ENCODE measurements at regions not wholly inside any gene's neighbourhood (a gene's known extent, or its start where the extent isn't known, plus 50 kb on each side); places are given as distances from the start of the nearest gene placed in this dataset.

- no peak for DNase-seq
These were observed 137.9 kb downstream of the QRSL1 start for GRCh38 chr6:106767271-106767670.

GRCh38 chr6:106766201-106766600 lies 136.8 kb downstream of the QRSL1 start:
- no peak for DNase-seq

GRCh38 chr6:106765496-106765895 lies 136.1 kb downstream of the QRSL1 start:
- no peak for DNase-seq

GRCh38 chr6:106764353-106764980 lies 135.1 kb downstream of the QRSL1 start:
- no peak for DNase-seq

- no peak for DNase-seq
These were observed 134.0 kb downstream of the QRSL1 start for GRCh38 chr6:106763361-106763760.

GRCh38 chr6:106761160-106761559 lies 131.8 kb downstream of the QRSL1 start:
- no peak for DNase-seq

- no peak for DNase-seq
These were observed 129.7 kb downstream of the QRSL1 start for GRCh38 chr6:106759112-106759511.

- no peak for DNase-seq
These were observed 128.5 kb downstream of the QRSL1 start for GRCh38 chr6:106757722-106758467.

- DNase-seq, result no peak
These were observed 127.9 kb downstream of the QRSL1 start for GRCh38 chr6:106757267-106757666.

GRCh38 chr6:106754215-106754614 lies 124.8 kb downstream of the QRSL1 start:
- no peak for DNase-seq

- no peak for DNase-seq
These were observed 123.3 kb downstream of the QRSL1 start for GRCh38 chr6:106752641-106753040.

GRCh38 chr6:106751501-106752252 lies 122.3 kb downstream of the QRSL1 start:
- no peak for DNase-seq

- DNase-seq, result no peak
These were observed 121.6 kb downstream of the QRSL1 start for GRCh38 chr6:106750946-106751345.

GRCh38 chr6:106750142-106750918 lies 121.0 kb downstream of the QRSL1 start:
- DNase-seq, result no peak

- no peak for DNase-seq
These were observed 120.2 kb downstream of the QRSL1 start for GRCh38 chr6:106749609-106750008.

- no peak for DNase-seq
These were observed 119.3 kb downstream of the QRSL1 start for GRCh38 chr6:106748547-106749207.

- DNase-seq, result no peak
These were observed 117.8 kb downstream of the QRSL1 start for GRCh38 chr6:106747139-106747538.

- DNase-seq, result no peak
These were observed 117.3 kb downstream of the QRSL1 start for GRCh38 chr6:106746652-106747051.

GRCh38 chr6:106745824-106746582 lies 116.6 kb downstream of the QRSL1 start:
- DNase-seq, result no peak

GRCh38 chr6:106745197-106745770 lies 115.9 kb downstream of the QRSL1 start:
- DNase-seq, result no peak

GRCh38 chr6:106744781-106745180 lies 115.4 kb downstream of the QRSL1 start:
- no peak for DNase-seq

All from stimulated activated CD4-positive, alpha-beta T cell treated with anti-CD3 and anti-CD28 coated beads, Interleukin-2, amount 100 ng/mL, for 24 hours (primary cell).